ENCODE measurements at regions not wholly inside any gene's neighbourhood (a gene's known extent, or its start where the extent isn't known, plus 50 kb on each side); places are given as distances from the start of the nearest gene placed in this dataset.

DNA sequence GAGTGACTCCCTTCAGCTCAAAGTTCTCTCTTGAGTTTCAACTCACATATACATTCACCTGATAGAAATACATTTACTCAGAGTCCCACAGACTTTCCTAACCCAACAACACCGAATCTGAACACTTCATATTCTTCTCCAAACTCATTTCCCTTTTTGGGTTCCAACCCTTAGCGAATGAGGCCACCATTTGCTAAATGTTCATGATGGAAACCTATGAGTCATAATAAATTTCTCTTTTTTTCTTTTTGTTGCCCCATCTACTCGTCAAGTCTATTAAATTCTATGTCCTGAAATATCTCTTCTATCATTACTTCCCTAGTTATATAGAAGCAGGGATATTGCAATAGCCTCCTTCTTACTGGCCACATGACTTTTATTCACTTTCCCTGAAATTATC, 100.1 kb downstream of the HLX start:
- no peak overlapping the region for H3K9ac ChIP-seq (ENCODE audit: low read length)
- no peak overlapping the region for H3K27ac ChIP-seq (ENCODE audit: low read depth, low read length, poor library complexity, severe bottlenecking)
- no peak overlapping the region for H3K4me2 ChIP-seq (ENCODE audit: low read length)
- H2AFZ ChIP-seq (ENCODE audit: low read length), result no peak overlapping the region
- no peaks in the 10 kb centered on the region for H4K20me1 ChIP-seq (ENCODE audit: insufficient read depth, low read length)
- H3K9me3 ChIP-seq (ENCODE audit: low read length), result no peaks in the 10 kb centered on the region
- no peaks in the 10 kb centered on the region for H3K36me3 ChIP-seq (ENCODE audit: insufficient read depth, low read length)
- no peaks in the 10 kb centered on the region for H3K9me2 ChIP-seq (ENCODE audit: low read depth, low read length)
- H3K27me3 ChIP-seq (ENCODE audit: insufficient read depth, low read length), result no peaks in the 10 kb centered on the region
- no peaks in the 10 kb centered on the region for H3K4me1 ChIP-seq (ENCODE audit: insufficient read depth, low read length, severe bottlenecking)
- TF ChIP-seq, protein P1, sequence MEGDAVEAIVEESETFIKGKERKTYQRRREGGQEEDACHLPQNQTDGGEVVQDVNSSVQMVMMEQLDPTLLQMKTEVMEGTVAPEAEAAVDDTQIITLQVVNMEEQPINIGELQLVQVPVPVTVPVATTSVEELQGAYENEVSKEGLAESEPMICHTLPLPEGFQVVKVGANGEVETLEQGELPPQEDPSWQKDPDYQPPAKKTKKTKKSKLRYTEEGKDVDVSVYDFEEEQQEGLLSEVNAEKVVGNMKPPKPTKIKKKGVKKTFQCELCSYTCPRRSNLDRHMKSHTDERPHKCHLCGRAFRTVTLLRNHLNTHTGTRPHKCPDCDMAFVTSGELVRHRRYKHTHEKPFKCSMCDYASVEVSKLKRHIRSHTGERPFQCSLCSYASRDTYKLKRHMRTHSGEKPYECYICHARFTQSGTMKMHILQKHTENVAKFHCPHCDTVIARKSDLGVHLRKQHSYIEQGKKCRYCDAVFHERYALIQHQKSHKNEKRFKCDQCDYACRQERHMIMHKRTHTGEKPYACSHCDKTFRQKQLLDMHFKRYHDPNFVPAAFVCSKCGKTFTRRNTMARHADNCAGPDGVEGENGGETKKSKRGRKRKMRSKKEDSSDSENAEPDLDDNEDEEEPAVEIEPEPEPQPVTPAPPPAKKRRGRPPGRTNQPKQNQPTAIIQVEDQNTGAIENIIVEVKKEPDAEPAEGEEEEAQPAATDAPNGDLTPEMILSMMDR (IDR thresholded peaks at IDR 0.05; ENCODE audit: low read length), result no peak
- no peak for TF ChIP-seq EZH2 (IDR thresholded peaks at IDR 0.05; ENCODE audit: borderline replicate concordance, low read length)
- H3K4me3 ChIP-seq (ENCODE audit: low read depth, low read length, poor library complexity, severe bottlenecking), result no peak overlapping the region
- no peaks in the 10 kb centered on the region for H3K79me2 ChIP-seq (ENCODE audit: insufficient read depth, low read length)
- no peaks in the 10 kb centered on the region for H3F3A ChIP-seq (ENCODE audit: insufficient read depth, low read length)

DNA sequence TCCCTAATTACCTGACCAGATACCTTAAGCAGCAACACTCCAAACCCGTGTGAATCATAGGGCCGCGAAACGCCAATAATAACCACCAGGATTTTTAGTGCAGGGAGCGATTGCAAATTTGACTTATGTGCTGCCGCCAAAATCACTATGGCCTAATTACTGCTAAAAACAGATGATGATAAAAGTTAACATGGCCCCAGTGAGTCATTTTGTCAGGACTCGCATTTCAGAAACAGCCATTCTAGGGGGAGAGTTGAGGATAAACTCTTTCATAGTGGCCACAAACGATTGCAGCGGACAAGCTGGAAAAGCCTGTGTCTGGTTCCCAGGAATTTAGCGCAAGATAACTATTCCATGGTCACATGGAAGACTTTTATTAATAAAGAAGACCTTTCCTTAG, 103.4 kb downstream of the HLX start:
- TF ChIP-seq, protein P1 (IDR thresholded peaks at IDR 0.05; ENCODE audit: low read length), result no peak
- no peak for TF ChIP-seq EZH2 (IDR thresholded peaks at IDR 0.05; ENCODE audit: borderline replicate concordance, low read length)
- no peaks in the 10 kb centered on the region for H3F3A ChIP-seq (ENCODE audit: insufficient read depth, low read length)
- H3K36me3 ChIP-seq (ENCODE audit: insufficient read depth, low read length), result no peaks in the 10 kb centered on the region
- no peaks in the 10 kb centered on the region for H3K27me3 ChIP-seq (ENCODE audit: insufficient read depth, low read length)
- H2AFZ ChIP-seq (ENCODE audit: low read length), result no peak overlapping the region
- H3K27ac ChIP-seq (ENCODE audit: low read depth, low read length, poor library complexity, severe bottlenecking), result no peak overlapping the region
- H3K9me2 ChIP-seq (ENCODE audit: low read depth, low read length), result no peaks in the 10 kb centered on the region
- no peak overlapping the region for H3K4me3 ChIP-seq (ENCODE audit: low read depth, low read length, poor library complexity, severe bottlenecking)
- no peaks in the 10 kb centered on the region for H3K4me1 ChIP-seq (ENCODE audit: insufficient read depth, low read length, severe bottlenecking)
- no peaks in the 10 kb centered on the region for H4K20me1 ChIP-seq (ENCODE audit: insufficient read depth, low read length)
- H3K4me2 ChIP-seq (ENCODE audit: low read length), result no peak overlapping the region
- no peaks in the 10 kb centered on the region for H3K79me2 ChIP-seq (ENCODE audit: insufficient read depth, low read length)
- H3K9ac ChIP-seq (ENCODE audit: low read length), result no peak overlapping the region
- H3K9me3 ChIP-seq (ENCODE audit: low read length), result no peaks in the 10 kb centered on the region

DNA sequence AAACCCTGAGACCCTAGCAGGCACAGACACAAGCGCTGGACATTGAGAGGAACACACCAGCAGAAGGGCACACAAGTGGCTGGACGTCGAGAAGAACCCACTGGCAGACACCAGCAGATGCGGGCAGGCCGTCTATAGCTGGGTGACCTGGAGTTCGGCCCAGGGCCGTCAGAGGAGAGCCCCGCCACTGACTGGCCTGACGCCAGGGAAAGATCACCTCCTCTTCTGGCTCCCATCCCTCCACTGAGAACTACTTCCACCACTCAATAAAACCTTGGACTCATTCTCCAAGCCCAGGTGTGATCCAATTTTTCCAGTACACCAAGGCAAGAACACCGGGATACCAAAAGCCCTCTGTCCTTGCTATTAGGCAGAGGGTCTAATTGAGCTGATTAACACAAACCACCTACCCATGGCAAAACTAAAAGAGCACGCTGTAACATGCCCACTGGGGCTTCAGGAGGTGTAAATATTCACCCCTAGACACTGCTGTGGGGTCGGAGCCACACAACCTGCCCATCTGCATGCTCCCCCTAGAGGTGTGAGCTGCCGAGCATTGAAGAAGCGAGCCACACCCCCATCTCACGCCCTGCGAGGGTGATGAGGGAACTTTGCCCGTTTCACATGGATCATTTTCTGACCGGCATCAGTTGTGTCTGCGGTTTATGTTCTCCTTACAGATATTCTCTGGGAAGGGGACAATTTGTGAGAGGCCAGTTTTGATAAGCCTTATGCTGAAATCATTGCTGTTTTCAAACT, 104.8 kb downstream of the HLX start:
- Histone ChIP-seq H3F3A (ENCODE audit: insufficient read depth, low read length) (no peaks in the 10 kb centered on the region), H3K27me3 (ENCODE audit: insufficient read depth, low read length) (no peaks in the 10 kb centered on the region)
- TF ChIP-seq EZH2 (IDR thresholded peaks at IDR 0.05; ENCODE audit: borderline replicate concordance, low read length), result no peak
- TF ChIP-seq, protein P1 (IDR thresholded peaks at IDR 0.05; ENCODE audit: low read length), result peak; percentile 32; the same call in 1 of the 2 replicates

More for the DNA sequence above, 104.8 kb downstream of the HLX start:
- Histone ChIP-seq H4K20me1 (ENCODE audit: insufficient read depth, low read length) (no peaks in the 10 kb centered on the region), H3K79me2 (ENCODE audit: insufficient read depth, low read length) (no peaks in the 10 kb centered on the region), H2AFZ (ENCODE audit: low read length) (no peak overlapping the region), H3K4me1 (ENCODE audit: insufficient read depth, low read length, severe bottlenecking) (no peaks in the 10 kb centered on the region), H3K9ac (ENCODE audit: low read length) (no peak overlapping the region), H3K27ac (ENCODE audit: low read depth, low read length, poor library complexity, severe bottlenecking) (no peak overlapping the region), H3K4me2 (ENCODE audit: low read length) (no peak overlapping the region), H3K36me3 (ENCODE audit: insufficient read depth, low read length) (no peaks in the 10 kb centered on the region), H3K9me3 (ENCODE audit: low read length) (no peaks in the 10 kb centered on the region), H3K9me2 (ENCODE audit: low read depth, low read length) (no peaks in the 10 kb centered on the region), H3K4me3 (ENCODE audit: low read depth, low read length, poor library complexity, severe bottlenecking) (no peak overlapping the region)
